Left colon (tissue), 2 donors: ENCODE measurements at regions not wholly inside any gene's neighbourhood (a gene's known extent, or its start where the extent isn't known, plus 50 kb on each side); places are given as distances from the start of the nearest gene placed in this dataset.
"Not testable (repeated sequence)": the region's sequence is repeated elsewhere in the genome, so short reads cannot be mapped to it uniquely, and the experiment has no call there.

ENCODE experiments used
- ATAC-seq: fragments of 200-7000 bp; cut with Tn5 transposase; one replicate; pipeline ENCODE4 v1.9.1; 2020; ENCODE audit warnings: mild to moderate bottlenecking, moderate library complexity
- DNase-seq, 2 donors: peaks; one replicate each; pipeline ENCODE4 v3.0.0-alpha.2; 2020
- intact Hi-C, 2 donors: fragments of 100-400 bp; cut with DNase I in 1 of 2; cut with micrococcal nuclease in 1 of 2; formaldehyde crosslinking; loops; one replicate each; pipeline versions ENCODE4 v1.11.2 to v1.14.0; 2022; cut with DNase I, micrococcal nuclease
- donor health status: DM: no; HTN: no; CAD: no.
- donor health status: DM: yes; HTN: yes; CAD: no.

DNA sequence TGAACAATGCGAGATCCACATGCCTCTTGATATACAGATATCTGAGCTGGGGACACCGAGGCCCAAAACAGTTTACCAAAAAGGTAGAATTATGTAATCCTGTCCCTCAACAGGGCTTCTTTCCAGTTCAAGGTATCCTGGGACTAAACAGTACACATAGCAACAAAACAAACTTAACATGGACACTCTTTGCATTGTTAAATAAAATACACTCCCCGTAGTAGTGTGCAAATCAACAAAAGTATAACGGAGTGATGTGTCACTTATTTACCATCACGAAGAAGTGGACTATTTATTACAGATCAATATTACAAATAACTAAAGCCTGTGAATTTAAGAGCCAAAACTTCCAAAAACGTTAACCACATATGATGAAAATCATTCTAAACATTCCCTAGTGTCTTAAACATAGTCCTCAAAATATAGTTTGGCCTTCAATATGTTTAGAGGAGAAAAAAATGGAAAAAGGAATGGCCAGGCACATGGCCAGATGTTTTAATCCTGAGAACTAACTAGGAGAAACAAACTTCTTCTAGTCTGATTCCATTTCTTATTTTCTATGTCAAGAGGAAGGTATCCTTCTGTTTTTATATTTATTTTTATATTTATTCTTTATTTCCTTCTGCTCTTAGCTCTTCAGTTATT, 377.5 kb downstream of the OSR1 start:
- no peak for ATAC-seq
- DNase-seq, result no peak
- intact Hi-C loops, result no loop called here

DNA sequence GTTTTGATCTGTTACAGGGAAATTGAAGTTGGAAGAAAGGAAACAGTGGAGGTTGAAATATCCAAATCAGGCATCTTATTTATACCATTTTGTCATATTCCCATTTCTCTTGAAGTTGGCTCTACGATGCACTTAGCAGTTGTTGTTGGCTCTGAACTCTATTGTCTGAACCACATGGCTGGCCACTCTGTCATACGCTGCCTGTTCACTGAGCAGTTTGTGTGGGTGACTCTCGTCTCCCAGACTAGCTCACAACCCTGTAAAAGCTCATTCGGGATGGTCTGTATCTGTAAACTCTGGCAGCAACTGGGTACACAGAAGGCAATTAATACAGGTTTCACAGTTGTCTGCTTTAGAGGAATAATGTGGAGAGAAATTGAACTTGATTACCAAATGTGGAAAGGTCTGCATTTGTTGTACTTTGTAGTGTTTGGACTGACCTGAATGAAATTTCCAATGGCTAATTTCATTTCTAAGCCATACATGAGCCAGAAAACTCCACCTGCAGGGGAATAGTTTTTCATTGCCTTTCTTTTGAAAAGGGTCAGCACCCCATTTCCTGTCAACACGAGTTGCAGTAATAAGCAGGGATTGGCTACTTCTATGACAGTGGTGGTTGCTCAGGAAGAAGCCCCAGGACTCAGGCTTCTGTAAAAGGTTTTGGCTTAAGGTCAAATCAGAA, 378.2 kb downstream of the OSR1 start:
- intact Hi-C loops, result no loop called here
- no peak for ATAC-seq
- no peak for DNase-seq

DNA sequence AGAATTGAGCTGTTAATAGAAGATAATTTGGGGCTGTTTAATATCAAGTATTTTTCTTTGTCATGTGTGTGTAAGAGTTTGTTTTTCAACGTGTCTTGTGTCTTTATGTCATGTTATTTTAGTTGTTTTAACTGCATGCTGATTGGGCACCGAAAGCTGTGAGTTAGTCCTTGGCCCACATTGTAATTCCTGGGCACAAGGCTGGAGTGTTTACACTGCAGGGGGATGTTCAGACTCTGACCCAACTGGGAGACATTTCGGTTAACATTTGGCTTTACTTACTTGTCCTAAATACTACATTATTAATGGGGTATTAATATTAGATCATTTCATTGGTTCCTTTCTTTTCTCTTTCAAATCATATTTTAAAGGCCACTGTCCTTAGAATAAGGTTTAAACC, 381.0 kb downstream of the OSR1 start:
- no peak for ATAC-seq
- intact Hi-C loops, result no loop called here
- no peak for DNase-seq

DNA sequence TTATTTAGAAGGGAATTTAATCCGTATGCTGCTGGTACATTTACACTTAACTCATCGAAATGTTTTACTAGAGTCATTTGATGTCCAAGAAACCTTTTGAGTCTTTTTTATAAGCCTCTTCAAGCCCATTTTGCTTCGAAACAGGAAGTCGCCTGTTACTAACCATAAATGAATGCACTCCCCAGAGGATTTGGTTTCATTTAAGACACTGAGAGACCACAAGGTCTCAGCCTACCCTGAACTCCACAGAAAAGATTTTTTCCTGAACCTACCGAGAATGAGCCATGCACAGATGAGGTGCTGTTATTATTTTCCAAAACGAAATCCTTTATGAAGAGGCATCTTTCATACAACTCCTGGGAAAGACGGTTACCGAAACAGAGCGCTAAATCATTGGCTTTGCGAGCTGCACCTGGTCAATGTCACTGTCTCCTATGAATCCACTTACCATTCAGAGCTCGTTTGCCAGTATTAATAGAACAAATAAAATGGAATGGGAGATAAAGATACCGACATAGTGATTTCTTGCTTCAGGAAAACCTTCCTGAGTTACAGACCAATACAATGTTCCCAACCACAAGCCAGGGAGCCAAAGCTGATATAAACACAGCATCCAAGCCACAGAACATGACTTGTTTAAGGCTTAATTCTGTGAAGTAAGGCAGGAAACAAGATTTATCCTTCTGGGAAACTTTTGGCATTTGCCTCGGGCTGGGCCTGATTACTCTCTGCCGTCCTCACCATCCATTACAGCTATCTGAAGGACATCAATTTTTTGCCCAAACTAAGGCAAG, 382.1 kb downstream of the OSR1 start:
- DNase-seq, result peak; percentile 5 to 25
- no peak for ATAC-seq
- intact Hi-C loops, result no loop called here

DNA sequence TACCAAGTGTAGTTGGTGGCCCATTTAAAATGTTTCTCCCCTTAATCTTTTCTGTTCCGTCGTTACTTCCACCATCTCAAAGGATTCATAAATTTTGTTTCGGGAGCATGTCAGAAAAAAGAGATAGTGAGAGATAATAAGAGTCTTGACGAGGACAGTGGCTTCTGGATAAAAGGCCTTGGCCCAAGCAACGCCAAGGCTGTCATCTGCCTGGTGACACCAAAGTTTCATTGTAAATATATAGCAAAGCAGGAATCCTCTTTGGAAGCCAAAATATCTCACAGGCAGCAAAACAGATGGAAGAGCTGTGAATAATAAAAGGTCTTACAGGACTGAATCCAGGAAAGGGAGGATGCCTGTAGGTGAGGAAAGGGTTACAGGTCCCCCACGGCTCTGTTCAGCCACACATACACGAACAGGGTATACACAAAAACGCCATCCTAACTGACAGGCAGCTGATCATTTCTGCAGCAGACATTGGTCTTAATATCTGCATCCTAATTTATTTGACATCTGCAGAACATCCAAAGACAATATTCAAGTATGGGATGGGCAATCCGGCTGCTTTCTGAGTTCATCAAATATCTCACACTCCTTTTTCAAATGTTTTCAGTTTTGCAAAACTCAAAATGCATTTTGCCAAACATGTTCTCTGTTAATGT, 382.8 kb downstream of the OSR1 start:
- intact Hi-C loops, result no loop called here
- DNase-seq (no peak), ATAC-seq (no peak)

DNA sequence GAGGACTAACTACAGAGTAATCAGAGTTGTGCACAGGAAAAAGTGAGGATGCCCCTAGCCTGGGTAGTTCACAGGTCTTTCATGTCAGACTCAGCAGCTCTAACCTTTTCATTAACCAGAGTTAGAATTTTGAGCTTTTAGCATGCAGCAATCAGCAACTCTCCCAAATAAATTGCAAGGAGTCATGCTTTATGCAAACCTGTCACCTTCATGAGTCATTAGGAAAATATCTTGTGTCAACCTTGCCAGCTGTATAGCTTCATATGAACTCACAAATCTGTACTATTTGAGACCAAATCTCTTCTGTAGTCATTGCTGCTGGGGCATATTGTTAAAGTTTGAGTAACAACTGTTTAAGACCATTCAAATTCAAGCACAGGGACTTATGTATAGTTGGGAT, 382.3 kb upstream of the NT5C1B start:
- ATAC-seq (no peak), DNase-seq (no peak)
- intact Hi-C loops, result no loop called here

DNA sequence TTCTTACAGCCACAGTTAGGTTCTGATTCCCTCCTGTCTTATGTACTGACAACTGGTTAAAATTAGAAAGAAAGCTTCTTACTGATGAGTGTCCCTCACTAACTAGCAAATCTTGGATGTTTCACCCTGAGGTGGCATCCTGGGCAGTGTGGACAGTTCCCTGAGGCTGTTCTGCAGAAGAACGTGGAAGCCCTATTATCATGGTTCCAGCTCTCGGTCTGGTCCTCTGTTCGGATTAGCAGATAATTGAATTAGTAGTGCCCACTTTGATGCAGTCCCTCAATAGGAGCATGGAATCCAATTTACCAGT, 381.7 kb upstream of the NT5C1B start:
- intact Hi-C loops, result no loop called here
- DNase-seq (no peak), ATAC-seq (no peak)

DNA sequence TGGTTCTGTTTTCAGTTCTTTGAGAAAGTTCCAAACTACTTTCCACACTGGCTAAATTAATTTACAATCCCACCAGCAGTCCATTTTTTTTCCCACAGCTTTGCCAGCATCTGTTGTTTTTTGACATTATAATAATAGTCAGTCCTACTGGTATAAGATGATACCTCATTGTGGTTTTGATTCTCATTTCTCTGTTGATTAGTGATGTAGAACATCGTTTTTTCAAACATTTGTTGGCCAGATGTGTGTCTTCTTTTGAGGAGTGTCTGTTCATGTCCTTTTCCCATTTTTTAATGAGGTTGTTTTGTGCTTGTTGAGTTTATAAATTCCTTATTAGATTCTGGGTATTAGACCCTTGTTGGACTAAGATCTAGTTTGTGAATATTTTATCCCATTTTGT, 376.8 kb upstream of the NT5C1B start:
- DNase-seq (no peak), ATAC-seq (no peak)
- intact Hi-C loops, result no loop called here

DNA sequence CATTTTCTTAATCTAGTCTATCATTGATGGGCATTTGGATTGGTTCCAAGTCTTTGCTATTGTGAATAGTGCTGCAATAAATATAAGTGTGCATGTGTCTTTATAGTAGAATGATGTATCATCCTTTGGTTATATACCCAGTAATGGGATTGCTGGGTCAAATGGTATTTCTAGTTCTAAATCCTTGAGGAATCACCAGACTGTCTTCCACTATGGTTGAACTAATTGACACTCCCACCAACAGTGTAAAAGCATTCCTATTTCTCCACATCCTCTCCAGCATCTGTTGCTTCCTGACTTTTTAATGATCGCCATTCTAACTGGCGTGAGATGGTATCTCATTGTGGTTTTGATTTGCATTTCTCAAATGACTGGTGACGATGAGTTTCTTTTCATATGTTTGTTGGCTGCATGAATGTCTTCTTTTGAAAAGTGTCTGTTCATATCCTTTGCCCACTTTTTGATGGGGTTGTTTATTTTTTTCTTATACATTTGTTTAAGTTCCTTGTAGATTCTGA, 374.4 kb upstream of the NT5C1B start:
- intact Hi-C loops, ATAC-seq, DNase-seq: not testable (repeated sequence)

DNA sequence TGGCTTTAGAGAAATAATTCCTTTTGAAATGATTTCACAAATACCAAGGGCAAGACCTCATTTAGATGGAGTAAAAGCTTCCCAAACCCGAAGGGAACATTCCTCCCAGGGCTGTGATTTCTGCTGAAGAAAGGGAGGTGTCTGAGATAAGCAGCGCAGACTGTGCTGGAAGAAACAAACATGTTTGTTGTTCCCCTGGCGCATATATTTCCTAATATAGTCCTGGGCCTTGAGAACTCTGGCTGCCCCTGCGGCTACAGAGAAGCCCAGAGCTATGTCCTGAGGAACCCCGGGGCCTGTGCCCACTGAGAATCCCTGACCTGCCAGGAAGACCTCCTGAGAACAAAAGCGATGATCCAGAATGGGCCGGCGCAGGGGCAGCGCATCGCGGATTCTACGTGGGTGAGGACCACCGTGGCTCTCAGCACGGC, 372.6 kb upstream of the NT5C1B start:
- intact Hi-C loops, result no loop called here
- ATAC-seq, result no peak

DNA sequence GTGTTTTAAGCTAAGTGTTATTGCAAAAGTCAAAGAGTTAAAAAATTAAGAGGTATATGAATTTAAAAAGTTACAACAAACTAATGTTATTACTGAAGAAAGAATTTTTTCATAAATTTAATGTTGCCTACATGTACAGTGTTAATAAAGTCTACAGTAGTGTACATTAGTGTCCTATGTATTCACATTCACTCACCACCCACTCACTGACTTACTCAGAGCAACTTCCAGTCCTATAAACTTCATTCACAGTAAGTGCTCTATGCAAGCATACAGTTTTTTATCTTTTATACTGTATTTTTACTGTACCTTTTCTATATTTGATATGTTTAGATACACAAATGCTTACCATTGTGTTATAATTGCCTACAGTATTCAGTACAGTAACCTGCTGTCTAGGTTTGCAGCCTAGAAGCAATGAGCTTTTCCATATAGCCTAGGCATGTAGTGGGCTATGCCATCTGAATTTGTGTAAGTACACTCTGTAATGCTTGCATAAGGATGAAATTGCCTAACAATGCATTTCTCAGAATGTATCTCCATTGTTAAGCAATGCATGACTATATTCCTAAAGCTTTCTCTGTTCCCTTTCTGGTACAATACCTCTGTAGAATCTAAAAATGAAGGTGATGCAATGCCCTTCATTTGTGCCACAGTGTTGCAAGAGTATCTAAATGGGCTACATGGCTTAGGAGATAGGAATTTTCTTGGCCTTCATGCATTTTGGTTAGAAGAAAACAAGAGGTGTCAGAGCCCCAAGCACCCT, 370.8 kb upstream of the NT5C1B start:
- DNase-seq, result no peak
- no peak for ATAC-seq
- intact Hi-C loops, result no loop called here

More for the DNA sequence above, 372.6 kb upstream of the NT5C1B start:
- no peak for DNase-seq

DNA sequence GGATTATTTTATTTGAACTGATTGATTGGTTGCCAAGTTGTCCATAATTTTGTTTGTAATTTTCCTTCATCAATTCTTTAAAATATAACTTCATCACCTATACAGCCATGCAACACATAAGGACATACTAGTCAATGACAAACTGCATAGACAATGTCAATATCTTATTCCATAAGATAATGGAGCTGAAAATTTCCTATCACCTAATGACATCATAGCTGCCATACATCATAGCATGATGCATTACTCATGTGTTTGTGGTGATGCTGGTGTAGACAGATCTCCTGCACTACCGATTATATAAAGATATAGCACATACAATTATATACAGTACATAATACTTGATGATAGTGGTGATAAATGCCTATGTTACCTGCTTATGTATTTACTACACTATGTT, 369.8 kb upstream of the NT5C1B start:
- ATAC-seq, result no peak
- intact Hi-C loops, result no loop called here
- DNase-seq, result no peak

DNA sequence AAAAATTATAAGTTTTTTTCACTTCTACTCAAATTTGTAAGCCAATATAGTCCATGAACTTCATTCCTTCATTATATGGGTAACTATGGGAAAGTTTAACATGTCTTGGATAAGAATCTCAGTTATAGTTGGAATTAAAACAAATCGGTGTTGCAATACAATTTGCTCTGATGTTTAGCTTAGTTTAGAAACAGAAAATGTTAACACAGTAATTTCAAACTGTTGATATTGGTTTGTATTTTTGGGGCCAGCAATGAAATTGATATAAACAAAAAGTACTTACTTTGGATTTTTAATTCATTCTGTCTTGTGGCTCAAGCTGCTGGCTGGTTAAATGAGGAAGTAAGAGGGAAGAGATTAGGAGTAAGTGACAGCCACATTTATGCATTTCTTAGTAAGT, 368.5 kb upstream of the NT5C1B start:
- DNase-seq (no peak), ATAC-seq (no peak)
- intact Hi-C loops, result no loop called here

DNA sequence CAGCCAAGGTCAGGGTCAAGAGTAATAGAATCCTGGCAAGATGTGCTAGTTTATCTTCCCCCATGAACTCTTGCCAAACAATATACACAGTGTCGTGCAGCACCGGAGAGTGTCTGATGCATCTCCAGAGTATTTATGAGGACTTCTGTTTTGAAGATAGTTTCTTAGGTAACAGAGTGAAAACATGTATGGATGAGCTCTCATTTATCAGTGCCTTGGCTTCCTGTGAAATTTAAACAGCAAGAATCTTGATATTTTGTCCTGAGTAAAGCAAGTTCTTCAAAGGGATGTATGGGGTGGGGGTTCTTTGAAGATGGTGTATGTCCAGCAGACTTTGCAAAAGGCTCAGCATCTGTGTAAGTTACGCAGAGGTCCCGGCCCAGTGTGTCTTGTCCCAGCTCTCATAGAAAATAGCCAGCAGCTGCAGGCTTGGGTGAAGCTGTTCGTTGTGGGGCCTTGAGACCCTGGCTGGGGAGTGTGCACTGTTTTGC, 361.0 kb upstream of the NT5C1B start:
- ATAC-seq (no peak), DNase-seq (no peak)
- intact Hi-C loops, result no loop called here

DNA sequence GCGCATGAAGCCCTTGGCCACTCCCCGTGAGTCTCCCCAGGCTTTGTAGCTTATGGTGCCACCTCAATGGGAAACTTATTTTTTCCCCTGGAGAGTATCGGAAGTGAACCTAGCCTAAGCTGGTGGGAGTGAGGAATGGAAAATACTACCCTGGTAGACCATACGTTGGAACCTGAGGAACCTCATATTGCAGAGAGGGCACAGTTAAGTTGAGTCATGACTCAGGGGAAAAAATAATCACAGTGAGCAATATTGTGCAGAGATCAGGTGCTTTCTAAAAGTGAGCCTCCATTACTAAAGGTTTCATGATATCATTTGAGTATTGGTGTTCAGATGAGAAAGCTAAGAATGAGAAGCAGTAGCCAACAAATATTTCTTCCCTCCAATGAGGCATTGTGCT, 360.5 kb upstream of the NT5C1B start:
- no peak for DNase-seq
- intact Hi-C loops, result no loop called here
- no peak for ATAC-seq

DNA sequence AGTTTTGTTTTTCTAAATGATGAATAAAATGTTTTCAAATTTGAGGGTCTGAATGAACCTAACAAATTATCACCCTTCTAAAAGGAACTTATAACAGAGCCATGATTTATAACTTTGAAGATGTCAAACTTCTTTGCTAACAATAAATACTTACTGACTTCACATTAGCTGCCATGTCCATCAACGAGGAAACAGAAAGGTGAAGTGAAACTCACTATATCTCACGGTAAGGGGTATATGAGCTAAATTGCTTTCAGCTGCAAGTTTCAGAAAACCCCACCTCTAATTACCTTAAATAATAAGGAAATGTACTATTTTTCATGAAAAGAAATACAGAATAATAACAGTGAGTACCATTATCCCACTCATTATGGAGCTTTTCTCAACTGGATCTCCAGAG, 350.8 kb upstream of the NT5C1B start:
- intact Hi-C loops, result no loop called here
- DNase-seq (no peak), ATAC-seq (no peak)

DNA sequence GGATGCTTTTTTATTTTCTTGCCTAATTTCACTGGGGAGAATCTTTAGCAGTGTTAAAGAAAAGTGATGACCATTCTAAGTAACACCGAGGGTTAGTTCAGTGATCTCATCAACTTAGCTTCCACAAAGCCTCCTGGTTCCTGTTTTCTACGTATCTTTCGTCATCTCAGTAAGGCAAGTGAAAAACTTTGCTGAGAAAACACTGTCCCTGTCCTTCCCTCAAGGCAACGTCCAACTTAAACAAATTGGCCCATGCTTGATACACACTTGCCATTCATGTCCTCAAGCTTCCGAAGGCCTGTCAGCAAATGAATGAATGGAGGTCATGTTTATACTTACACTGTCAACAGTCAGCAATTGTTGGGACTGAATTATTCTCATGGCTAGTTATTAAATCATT, 350.4 kb upstream of the NT5C1B start:
- DNase-seq, intact Hi-C loops, ATAC-seq: not testable (repeated sequence)

DNA sequence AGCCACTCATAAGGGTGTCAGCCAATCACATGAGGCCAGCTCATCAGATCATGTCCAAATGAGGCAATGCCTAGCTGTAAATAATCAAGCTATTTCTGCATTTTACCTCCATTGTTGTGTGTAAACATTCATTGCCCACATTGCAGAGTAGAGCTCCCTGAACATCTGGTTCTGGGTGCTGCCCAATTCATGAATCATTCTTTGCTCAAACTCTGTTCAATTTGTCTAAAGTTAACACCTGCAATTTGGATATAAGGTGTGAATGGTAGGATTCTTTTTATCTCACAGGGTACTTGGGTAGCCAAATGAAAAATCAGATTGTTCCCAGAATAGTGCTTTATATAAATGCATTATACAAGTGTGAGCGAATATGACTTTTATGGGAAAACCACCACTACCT, 345.5 kb upstream of the NT5C1B start:
- no peak for DNase-seq
- intact Hi-C loops, result no loop called here
- ATAC-seq, result no peak

DNA sequence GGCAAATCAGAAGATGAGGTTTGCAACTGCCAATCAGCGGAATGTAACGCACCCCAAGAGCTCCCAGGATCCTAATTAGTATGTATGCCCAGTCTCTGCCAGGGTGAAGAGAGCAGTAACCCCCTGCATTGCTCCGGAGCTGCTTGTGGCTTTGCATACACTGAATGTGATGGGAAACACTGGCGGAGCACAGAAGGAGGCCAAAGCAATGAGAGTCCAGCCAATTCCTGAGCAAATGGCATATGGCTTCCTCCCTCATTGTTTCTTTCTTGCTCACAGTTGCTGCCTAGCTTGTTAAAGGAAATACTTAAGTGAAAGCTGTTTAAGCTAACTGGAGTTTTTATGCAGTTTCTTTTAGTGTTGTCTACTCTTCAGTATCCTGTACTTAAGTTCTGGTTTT, 343.5 kb upstream of the NT5C1B start:
- ATAC-seq (no peak), DNase-seq (no peak)
- intact Hi-C loops, result no loop called here
